Activated CD4-positive, CD25-positive, alpha-beta regulatory T cell (primary cell): ENCODE measurements at regions not wholly inside any gene's neighbourhood (a gene's known extent, or its start where the extent isn't known, plus 50 kb on each side); places are given as distances from the start of the nearest gene placed in this dataset.

ENCODE experiments used
- DNase-seq, 4 experiments: peaks; one replicate each; lab custom pipeline; 2025; lab: John Stamatoyannopoulos, UW

DNA sequence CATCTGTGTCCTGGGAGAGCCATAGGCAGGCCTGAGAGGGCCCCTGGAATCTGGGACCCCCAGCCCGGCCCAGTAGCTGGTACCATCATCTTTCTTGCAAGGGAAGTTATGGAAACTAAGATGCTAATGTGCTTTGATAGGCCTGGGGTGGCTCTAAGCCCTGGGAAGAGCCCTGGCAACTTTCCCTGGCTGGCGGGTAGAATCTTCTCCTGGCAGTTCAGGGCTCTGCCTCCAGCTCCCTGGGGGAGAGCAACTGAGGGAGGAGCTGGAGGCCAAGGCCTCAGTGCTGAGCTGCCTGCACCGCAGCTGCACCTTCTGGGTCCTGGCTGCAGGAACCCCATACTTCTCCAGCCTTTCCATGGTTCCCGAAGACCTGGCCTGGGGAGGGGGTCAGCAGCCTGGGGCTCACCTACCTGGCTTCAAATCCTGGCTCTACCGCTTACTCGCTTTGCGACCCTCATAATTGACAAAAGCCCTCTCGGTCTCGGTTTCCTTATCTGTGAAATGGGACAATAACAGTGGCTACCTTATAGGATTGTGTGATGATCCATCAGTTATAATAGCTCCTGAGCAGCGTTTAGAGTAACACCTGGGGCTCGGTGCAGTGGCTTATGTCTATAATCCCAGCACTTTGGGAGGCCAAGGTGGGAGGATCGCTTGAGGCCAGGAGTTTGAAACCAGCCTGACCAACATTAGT lies 333.7 kb downstream of the SEC14L1 start:
- DNase-seq, result no peak

DNA sequence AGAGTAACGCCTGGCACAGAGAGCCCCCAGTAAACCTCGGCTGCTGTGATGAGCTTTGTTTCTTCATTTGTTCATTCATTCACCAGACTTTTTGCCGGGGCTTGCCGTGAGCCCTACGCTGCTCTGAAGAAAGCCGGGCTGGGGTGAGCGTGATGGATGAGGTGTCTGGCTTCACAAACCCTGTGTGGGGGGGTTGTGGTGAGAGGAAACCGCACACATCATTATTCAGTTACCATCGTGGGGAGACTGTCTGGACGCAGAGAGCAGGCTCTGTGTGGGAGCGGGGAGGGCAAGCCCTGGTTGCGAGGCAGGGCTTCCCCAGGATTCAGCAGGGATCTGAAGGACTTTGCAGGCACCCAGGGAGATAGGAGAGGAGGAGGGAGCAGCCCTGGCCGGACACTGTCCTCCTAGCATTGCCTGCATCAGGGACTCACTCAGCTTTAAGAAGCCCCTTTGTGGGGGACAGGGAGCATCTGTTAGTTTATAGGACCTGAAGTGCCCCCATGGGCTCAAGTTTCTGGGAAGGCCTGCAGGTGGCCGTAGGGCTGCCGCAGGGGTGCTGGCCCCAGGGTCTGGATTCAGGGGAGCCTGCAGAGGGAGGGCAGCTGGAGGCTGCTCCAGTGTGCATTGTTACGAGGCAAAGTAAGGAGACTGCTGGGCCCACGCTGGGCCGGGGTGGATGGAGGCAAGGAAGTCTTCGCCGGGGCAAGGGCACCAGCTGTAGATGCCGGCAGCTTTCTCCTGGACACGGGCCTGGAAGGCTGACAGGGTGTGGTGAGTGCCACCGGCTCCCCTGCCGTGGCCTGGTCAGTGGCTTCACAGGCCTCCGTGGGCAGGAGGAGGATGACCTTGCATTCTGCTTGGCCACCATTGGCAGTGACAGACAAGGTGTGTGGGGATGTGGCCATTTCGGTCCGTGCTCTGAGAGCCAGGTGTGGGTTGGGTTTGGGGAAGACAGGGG lies 334.5 kb downstream of the SEC14L1 start:
- peak in 3 of 4 experiments; percentile 22 to 64 (median 36) for DNase-seq

DNA sequence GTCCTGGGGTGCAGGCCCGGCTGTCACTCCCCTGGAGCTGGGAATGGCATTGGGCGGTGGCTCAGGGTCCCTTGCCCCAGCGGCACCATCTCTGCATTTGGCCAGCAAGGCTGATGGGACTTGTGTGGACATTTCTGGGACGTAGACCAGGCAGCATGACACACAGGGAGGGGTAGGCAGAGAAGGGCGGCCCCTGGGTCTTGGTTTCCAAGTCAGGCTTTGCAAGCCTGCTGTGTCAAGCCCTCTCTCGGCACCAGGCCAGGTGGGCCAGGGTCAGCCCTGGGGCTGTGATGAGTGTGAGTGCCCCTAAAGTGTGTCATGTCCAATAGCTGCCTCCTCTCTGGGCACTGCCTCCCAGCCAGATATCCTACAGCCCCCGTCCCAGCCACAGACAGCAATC lies 335.2 kb downstream of the SEC14L1 start:
- no peak for DNase-seq

DNA sequence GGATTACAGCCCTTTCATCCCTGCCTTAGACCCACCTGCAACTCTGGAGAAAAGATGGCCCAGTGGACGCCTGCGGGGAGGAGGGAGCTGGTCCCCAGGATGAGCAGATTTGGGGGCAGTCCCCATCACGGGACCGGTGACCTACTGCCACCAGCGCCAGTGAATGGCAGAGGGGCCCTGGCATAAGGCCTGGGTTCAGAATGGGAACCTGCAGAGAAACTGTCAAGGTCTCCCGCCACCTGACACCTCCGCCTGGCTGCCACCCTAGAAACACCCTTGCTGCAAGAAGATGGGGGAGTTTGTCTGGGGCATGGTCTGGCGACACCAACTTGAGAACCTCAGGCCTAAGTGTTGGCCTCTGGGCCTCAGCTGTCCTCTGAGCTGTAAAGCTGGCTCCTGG lies 335.7 kb downstream of the SEC14L1 start:
- no peak for DNase-seq

DNA sequence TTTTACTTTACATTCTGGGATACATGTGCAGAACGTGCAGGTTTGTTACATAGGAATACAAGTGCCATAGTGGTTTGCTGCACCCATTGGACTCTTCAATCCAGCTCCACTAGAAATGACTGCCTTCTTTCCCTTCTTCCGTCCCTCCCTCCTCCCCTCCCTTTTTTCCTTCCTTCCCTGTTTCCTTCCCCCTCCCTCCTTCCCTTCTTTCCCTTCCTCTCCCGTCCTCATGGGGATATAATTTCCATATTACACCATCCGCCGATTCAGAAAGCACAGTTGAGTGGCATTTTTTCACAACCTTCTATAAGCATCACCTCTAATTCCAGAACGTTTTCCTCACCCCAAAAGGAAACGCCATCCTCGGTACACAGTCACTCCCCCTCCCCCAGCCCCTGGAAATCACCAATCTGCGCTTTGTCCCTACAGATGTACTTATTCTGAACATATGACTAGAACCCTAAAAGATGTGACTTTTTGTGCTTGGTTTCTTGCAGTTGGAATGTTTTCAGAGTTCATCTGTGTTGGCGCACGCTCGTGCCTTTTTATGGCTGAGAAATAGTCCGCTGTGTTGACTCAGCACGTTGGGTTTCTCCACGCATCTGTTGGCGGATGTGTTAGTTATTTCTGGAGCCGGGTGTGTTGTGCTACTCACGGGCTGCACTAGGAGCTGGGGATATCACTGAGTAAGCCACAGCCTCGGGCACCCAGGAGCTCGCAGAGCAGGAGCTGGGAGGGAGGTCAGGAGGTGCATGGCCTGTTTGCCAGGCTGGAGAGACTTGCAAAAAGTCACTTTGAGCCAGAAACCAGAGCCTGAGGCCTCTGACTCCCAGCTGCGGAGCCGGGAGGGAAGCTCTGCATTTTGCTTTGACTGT lies 336.4 kb downstream of the SEC14L1 start:
- no peak for DNase-seq

DNA sequence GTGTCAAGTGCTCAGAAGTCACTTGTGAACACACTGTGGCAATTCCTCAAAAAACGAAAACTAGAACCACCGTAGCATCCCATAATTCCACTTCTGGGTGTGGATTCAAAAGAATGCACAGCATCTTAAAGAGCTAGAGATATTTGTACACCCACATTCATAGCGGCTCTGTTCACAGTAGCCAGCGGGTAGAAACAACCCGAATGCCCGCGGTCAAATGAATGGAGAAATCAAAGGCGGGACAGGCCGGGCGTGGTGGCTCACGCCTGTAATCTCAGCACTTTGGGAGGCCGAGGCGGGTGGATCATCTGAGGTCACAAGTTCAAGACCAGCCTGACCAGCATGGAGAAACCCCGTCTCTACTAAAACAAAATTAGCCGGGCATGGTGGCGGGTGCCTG lies 337.5 kb downstream of the SEC14L1 start:
- no peak for DNase-seq

DNA sequence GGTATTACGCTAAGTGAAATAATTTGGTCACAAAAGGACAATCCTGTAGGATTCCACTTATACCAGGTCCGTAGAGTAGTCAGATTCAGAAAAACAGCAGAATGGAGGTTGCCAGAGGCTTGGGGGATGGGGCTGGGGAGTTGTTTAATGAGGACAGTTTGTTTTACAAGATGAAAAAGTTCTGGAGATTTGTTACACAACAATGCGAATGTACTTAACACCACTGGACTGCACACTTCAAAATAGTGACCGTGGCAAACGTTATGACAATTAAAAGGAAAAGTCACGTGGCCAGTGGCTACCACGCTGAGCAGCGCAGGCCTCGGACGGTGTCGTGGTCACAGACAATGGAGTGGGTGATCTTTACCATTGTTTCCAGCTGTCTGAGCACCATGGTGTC lies 338.1 kb downstream of the SEC14L1 start:
- no peak for DNase-seq

DNA sequence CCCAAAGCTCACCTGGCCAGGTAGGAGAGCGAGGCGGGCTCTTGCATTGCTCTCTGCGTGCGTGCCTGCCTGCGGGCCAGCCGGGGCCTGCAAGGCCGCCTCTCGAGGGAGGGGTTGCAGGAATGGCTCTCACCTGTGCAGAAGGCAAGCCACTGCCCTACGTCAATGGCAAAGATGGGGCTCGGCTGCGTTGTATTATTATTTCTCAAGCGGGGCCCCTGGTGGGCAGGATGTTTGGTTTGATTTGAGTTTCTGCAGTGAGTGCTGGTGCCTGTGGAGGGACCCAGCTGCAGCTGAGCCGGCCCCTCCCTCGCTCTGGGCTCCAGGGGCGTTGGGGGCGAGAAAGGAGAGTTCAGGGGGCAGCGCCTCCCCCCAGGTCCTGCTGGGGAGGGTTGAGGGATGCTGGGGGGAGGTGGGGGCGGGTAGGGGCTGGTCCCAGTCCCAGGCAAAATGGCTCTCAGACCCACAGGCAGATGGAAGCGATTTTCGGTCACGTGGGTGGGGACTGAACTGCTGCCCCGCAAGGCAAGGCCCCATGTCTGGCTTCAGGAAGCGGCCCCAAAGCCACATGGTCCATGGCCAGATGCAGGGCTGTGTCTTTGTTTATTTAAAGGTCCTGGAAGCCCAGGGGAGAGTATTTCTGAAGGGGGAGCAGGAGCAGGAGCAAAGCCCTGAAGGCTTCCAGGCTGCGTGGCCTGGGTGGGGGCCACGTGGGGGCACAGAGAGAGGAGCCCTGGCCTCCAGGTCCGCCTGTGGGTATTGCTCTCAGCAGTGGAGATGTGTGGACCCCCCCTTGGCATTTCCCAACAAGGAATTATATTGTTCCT lies 338.8 kb downstream of the SEC14L1 start:
- DNase-seq, result no peak

DNA sequence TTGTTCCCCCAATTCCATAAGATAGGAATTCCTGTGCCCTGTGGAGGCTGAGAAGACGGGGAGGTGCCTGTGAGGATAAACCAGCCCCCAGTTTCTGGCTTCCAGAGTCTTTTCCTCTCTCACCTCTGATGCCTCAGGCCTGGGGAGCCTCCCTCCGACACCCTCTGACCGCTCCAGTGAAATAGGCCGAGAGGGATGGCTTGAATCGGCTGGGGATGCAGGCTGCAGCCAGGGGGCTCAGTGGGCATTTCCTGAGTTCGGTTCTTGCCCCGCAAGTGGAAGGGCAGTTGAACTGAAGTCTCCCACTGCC lies 339.4 kb downstream of the SEC14L1 start:
- no peak for DNase-seq

DNA sequence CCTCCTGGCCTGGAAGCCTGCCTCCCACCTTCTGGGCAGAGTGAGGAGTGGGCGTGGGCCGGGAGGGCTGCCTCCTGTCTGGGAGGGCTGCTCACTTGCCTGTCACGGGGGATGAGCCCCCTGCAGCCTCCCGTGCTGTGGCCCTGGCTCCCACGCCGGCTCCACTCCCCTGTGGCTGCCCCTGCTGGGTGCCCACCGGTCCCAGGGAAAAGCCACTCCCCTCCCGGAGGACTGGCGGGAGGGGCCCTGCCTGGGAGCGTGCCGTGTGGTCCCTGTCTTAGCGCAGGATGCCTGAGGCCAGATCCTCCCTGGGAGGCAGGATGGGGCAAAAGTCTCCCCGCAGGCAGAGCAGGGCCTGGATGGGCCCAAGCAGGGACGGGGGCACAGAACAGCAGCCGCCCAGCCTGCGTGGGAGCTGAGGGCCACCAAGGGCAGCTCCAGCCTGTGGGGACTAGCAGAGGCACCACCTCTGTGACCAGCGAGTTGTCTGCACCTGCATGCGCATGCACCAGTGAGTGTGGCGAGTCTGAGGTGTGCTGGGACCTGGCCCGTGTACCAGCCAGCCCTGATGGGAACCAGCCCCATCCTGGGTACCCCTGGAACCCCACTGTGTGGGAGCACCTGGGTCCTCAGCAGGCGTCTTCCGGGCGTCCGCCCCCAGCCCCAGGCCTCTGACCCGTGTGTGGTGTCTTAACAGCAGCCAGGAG lies 339.9 kb downstream of the SEC14L1 start:
- DNase-seq, result no peak

DNA sequence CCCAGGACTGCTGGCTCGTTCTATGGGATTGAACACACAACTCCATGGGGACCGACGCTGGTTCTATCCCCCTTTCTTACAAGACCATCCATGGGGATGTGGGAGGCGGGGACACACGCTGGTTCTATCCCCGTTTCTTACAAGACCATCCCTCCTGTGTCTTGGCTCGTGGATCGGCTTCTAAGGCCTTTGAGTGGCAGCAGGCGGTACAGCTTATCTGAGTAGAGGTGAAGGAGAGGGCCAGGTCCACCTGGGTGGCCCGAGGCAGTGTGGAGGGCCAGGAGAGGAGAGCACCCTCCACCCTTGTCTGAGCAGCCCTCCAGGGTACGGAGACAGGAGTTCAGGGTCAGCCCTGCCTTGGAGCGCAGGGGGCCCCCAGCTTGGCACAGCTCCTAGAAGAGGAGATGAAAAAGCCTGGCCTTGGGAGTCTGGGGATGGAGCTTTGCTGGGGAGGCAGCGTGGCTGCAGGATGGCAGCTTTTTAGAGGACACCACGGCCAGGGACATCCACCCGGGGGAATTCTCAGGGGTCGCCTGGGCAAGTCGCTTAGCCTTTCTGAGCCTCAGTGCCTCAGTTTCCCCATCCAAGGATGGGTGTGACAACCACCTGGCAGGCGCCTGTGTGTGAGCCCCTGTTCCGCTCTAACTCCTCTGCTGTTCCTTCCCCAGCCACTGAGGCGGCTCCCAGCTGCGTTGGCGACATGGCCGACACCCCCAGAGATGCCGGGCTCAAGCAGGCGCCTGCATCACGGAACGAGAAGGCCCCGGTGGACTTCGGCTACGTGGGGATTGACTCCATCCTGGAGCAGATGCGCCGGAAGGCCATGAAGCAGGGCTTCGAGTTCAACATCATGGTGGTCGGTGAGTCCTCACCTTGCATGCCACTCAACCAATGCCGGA lies 341.0 kb downstream of the SEC14L1 start:
- DNase-seq, result no peak

DNA sequence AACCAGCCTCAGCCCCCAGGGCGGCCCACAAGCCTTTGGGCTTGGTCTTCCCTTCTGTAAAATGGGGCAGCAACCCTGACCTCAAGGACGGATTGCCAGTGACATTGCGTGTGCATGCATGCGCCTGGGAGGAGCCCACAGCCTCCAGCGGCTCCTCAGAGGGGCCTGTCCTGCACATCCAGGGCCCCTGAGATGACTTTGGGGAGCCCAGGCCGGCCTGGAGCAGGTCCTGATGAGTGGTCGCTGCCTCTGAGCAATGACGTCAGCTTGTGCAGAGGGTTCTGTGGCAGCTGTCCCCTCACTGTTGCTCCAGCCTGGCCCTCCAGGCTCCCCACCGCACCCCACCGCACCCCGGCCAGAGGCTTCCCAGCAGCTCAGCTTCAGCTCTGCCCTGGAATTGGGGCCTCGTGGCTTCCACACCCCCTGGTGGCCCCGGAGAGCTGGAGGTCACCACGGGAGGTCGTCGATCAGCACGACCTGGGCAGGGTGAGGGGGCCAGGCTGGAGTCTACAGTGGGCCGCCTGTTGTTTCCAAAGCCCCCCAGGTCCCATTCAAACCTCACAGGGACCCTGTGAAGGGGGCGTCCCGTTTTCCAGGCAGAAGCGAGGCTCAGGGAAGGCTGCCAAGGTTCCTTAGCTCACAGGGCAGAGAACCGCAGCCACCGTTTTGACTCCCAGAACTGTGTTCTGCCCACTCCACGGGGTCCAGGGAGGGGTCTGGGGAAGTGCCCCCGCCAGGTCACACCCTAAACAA lies 341.8 kb downstream of the SEC14L1 start:
- DNase-seq, result no peak

DNA sequence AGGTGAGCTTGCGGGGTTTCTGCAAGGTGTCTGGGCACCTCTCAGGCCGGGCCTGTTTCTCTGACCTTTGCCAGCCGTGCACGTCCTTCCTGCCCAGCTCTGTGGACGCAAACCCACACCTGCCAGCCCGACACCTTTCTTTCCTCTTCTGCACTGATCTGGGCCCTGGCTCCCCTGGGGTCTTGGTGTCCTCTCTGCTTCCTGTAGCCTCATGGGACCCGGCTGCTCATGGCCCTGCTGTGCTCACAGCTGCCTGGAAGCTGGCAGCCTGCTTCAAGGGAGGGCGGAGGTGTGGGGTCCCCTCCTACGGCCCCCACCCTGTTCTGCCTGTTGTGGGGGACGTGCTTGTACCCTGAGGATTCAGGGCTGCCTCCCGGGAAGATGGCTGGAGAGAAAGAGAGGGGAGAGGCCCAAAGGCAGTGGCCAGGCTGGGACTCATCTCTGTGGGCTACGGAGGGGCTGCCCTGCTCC lies 342.4 kb downstream of the SEC14L1 start:
- no peak for DNase-seq

DNA sequence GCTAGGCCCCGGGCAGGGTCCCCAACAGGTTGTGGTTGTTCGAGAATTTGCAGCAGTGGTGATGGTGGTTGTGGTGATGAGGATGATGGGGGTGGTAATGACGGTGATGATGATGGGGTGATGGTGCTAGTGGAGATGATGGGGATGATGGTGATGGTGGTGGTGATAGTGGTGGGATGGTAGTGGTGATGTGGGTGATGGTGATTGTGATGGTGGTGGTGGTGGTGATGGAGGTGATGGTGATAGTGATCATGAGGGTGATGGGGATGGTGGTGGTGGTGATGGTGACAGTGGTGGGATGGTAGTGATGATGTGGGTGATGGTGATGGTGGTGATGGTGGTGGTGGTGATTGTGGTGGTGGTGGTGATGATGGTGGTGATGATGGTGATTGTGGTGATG lies 343.3 kb downstream of the SEC14L1 start:
- no peak for DNase-seq

DNA sequence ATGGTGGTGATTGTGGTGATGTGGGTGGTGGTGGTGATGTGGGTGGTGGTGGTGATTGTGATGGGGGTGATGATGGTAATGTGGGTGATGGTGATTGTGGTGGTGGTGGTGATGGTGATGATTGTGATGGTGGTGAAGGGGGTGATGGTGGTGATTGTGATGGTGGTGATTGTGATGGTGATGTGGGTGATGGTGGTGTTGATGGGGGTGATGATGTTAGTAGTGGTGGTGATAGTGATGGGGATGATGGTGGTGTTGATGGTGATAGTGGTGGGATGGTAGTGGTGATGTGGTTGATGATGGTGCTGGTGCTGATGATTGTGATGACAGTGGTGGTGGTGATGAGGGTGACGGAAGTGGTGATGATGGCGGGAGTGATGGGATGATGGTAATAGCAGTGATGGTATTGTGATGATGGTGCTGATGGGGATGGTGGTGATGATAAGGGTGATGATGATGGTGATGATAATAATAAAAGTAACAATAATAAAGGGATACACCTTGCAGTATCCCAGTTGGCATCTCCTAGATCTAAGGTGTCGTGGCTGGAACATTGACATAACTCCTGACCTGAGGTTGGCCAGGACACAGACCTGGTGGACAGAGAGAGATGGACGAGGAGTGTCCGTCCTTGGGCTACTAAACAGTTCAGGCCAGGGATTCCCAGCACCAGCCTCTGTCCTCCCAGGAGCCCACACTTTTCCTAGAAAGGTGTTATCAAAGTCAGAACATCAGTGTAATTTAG lies 344.5 kb downstream of the SEC14L1 start:
- no peak for DNase-seq

DNA sequence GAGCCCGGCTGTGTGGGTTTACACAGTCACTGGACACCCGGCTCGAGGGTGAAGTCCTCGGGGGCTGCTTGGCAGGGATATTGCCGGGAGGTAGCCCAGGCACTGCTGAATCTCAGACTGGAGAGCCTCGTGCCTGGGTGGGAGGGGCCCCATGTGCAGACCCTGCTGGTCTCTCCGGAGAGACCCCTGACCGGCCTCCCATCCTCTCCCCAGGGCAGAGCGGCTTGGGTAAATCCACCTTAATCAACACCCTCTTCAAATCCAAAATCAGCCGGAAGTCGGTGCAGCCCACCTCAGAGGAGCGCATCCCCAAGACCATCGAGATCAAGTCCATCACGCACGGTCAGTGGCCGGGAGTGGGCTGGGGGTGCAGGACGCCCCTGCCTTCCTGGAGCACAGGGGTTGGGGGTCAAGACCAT lies 346.5 kb downstream of the SEC14L1 start:
- no peak for DNase-seq

DNA sequence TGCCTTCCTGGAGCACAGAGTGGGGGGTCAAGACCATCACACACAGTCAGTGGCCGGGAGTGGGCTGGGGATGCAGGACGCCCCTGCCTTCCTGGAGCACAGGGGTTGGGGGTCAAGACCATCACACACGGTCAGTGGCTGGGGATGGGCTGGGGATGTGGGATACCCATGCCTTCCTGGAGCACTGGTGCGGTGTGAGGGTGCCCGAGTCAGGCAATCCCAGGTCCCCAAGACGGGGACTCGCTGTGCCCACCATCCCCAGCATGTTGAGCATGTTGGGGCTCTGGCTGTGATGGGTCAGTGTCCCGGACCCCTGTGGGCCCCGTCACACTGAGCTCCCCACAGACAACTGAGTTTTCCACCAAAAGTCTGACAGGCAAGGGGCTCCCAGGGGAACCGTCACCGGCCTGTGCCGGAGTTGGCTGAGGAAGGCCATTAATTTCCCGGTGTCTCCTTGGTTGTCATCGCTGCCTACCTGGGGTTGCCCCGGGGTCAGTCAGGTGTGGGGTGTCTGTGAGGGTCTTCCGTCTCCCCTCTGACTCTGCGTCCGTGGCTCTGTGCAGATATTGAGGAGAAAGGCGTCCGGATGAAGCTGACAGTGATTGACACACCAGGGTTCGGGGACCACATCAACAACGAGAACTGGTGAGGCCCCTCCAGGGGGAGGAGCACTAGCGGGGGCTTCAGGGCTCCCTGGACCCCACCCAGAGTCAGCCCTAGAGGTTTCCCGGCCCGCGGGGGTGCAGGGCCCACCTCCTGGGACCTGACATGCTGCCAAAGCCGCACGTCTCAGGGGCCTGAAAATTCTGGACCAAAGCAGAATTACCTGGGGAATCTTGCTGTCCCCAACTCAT lies 347.1 kb downstream of the SEC14L1 start:
- DNase-seq, result no peak
